SK-N-MC (cell line): ENCODE measurements at regions not wholly inside any gene's neighbourhood (a gene's known extent, or its start where the extent isn't known, plus 50 kb on each side); places are given as distances from the start of the nearest gene placed in this dataset.

ENCODE experiments used
- EZH2 ChIP-seq: fragments of 200-600 bp; sonication (generic); IDR thresholded peaks from one replicate; pipeline ENCODE4 v1.6.1; 2017; ENCODE audit warnings: antibody characterized with exemption
- POLR2AphosphoS5 ChIP-seq: IDR thresholded peaks from 2 replicates; pipeline ENCODE4 v1.6.1; 2012; ENCODE audit warnings: mild to moderate bottlenecking, low read depth, low read length, borderline replicate concordance

DNA sequence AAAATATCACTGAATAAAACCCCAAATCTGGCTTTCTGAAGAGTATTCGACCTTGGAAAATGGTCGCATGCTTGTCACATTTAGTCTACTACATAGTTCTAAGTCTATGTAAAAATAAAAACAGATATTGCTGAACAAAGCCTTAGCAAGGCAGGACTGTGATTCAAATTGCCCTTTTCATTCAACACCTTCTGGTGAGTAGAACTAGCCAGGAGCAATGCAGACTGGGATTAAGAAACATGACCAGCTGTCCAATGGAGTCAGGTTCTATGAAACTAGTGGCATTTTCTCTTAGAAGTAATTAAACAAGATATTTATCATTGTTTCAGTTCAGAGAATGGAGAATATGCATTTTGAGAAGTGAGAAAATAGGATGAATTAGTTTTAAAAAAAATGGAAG is 1260.5 kb upstream of the ACVR2A start:
- TF ChIP-seq EZH2 (no peak), POLR2AphosphoS5 (no peak)
